CMK (cell line): ENCODE measurements at regions not wholly inside any gene's neighbourhood (a gene's known extent, or its start where the extent isn't known, plus 50 kb on each side); places are given as distances from the start of the nearest gene placed in this dataset.
"Not testable (repeated sequence)": the region's sequence is repeated elsewhere in the genome, so short reads cannot be mapped to it uniquely, and the experiment has no call there.

Experiments used
- DNase-seq: peaks from one replicate; pipeline ENCODE4 v3.0.0-alpha.2; 2010; ENCODE audit warnings: low read depth

GRCh38 chr11:19430754-19431398, 190.1 kb upstream of the E2F8 start:
- DNase-seq: no peak

GRCh38 chr11:19430346-19430745, 189.6 kb upstream of the E2F8 start:
- no peak for DNase-seq

GRCh38 chr11:19429108-19429760, 188.5 kb upstream of the E2F8 start:
- no peak for DNase-seq

GRCh38 chr11:19428206-19429002, 187.7 kb upstream of the E2F8 start:
- no peak for DNase-seq

- DNase-seq: no peak
Measured at GRCh38 chr11:19426756-19427403, 186.1 kb upstream of the E2F8 start.

- DNase-seq: no peak
Measured at GRCh38 chr11:19426011-19426755, 185.4 kb upstream of the E2F8 start.

- DNase-seq: no peak
Measured at GRCh38 chr11:19422276-19422675, 181.5 kb upstream of the E2F8 start.

- DNase-seq: no peak
Measured at GRCh38 chr11:19420868-19421533, 180.3 kb upstream of the E2F8 start.

GRCh38 chr11:19419808-19420207, 179.1 kb upstream of the E2F8 start:
- DNase-seq: no peak

- no peak for DNase-seq
Measured at GRCh38 chr11:19419021-19419750, 178.4 kb upstream of the E2F8 start.

- no peak for DNase-seq
Measured at GRCh38 chr11:19418221-19418620, 177.5 kb upstream of the E2F8 start.

- not testable (repeated sequence) for DNase-seq
Measured at GRCh38 chr11:19412070-19412469, 171.3 kb upstream of the E2F8 start.

GRCh38 chr11:19410032-19410431, 169.3 kb upstream of the E2F8 start:
- no peak for DNase-seq

GRCh38 chr11:19409307-19409706, 168.6 kb upstream of the E2F8 start:
- no peak for DNase-seq

GRCh38 chr11:19407677-19408270, 167.0 kb upstream of the E2F8 start:
- no peak for DNase-seq

- DNase-seq: no peak
Measured at GRCh38 chr11:19405966-19406365, 165.2 kb upstream of the E2F8 start.

- no peak for DNase-seq
Measured at GRCh38 chr11:19404787-19405186, 164.0 kb upstream of the E2F8 start.

GRCh38 chr11:19403196-19403895, 162.6 kb upstream of the E2F8 start:
- DNase-seq: no peak

GRCh38 chr11:19400296-19400695, 159.6 kb upstream of the E2F8 start:
- no peak for DNase-seq
